ENCODE measurements at regions not wholly inside any gene's neighbourhood (a gene's known extent, or its start where the extent isn't known, plus 50 kb on each side); places are given as distances from the start of the nearest gene placed in this dataset.

- no peaks in the 10 kb centered on the region for H3K4me1 ChIP-seq
- no peaks in the 10 kb centered on the region for H3K36me3 ChIP-seq
- no peak overlapping the region for H3K4me3 ChIP-seq (replicated peaks in 1 of 3)
- H3K27ac ChIP-seq = no peak overlapping the region
- no peak for DNase-seq
- 72% methylated on average over 1 of the region's 1 CpG for WGBS, 2 donors
- no peaks in the 10 kb centered on the region for H3K9me3 ChIP-seq
- intact Hi-C loops (cut with DNase I) = no loop called here
- TF ChIP-seq, protein P1, sequence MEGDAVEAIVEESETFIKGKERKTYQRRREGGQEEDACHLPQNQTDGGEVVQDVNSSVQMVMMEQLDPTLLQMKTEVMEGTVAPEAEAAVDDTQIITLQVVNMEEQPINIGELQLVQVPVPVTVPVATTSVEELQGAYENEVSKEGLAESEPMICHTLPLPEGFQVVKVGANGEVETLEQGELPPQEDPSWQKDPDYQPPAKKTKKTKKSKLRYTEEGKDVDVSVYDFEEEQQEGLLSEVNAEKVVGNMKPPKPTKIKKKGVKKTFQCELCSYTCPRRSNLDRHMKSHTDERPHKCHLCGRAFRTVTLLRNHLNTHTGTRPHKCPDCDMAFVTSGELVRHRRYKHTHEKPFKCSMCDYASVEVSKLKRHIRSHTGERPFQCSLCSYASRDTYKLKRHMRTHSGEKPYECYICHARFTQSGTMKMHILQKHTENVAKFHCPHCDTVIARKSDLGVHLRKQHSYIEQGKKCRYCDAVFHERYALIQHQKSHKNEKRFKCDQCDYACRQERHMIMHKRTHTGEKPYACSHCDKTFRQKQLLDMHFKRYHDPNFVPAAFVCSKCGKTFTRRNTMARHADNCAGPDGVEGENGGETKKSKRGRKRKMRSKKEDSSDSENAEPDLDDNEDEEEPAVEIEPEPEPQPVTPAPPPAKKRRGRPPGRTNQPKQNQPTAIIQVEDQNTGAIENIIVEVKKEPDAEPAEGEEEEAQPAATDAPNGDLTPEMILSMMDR (IDR thresholded peaks at IDR 0.05) = no peak
- TF ChIP-seq POLR2A (IDR thresholded peaks at IDR 0.05) = no peak
- H3K27me3 ChIP-seq = no peaks in the 10 kb centered on the region
Observed at GRCh38 chr3:118435851-118436350, 598.7 kb downstream of the IGSF11 start.

GRCh38 chr3:118436697-118437262, 597.9 kb downstream of the IGSF11 start:
- intact Hi-C loops (cut with DNase I) = no loop called here
- no peak for TF ChIP-seq POLR2A (IDR thresholded peaks at IDR 0.05)
- TF ChIP-seq, protein P1 (IDR thresholded peaks at IDR 0.05) = no peak
- H3K27ac ChIP-seq = no peak overlapping the region
- no peaks in the 10 kb centered on the region for H3K9me3 ChIP-seq
- H3K4me3 ChIP-seq (replicated peaks in 1 of 3) = no peak overlapping the region
- H3K4me1 ChIP-seq = no peaks in the 10 kb centered on the region
- WGBS, 2 donors = 6 to 19% methylated on average over 1 of the region's 1 CpG
- no peaks in the 10 kb centered on the region for H3K27me3 ChIP-seq
- DNase-seq = no peak
- no peaks in the 10 kb centered on the region for H3K36me3 ChIP-seq

GRCh38 chr3:118445036-118445435, 589.6 kb downstream of the IGSF11 start:
- WGBS, 2 donors = 84 to 86% methylated on average over 6 of the region's 6 CpGs
- no peak for TF ChIP-seq POLR2A (IDR thresholded peaks at IDR 0.05)
- TF ChIP-seq, protein P1 (IDR thresholded peaks at IDR 0.05) = no peak
- DNase-seq = no peak
- no peaks in the 10 kb centered on the region for H3K9me3 ChIP-seq
- no peak overlapping the region for H3K4me3 ChIP-seq (replicated peaks in 1 of 3)
- H3K27me3 ChIP-seq = no peaks in the 10 kb centered on the region
- H3K36me3 ChIP-seq = no peaks in the 10 kb centered on the region
- intact Hi-C loops (cut with DNase I) = no loop called here
- H3K27ac ChIP-seq = no peak overlapping the region
- H3K4me1 ChIP-seq = no peaks in the 10 kb centered on the region

- intact Hi-C loops (cut with DNase I) = no loop called here
- Histone ChIP-seq H3K36me3 (no peaks in the 10 kb centered on the region), H3K27ac (no peak overlapping the region), H3K9me3 (no peaks in the 10 kb centered on the region), H3K27me3 (no peaks in the 10 kb centered on the region), H3K4me1 (no peaks in the 10 kb centered on the region), H3K4me3 (replicated peaks in 1 of 3) (no peak overlapping the region)
- DNase-seq = no peak
- TF ChIP-seq, protein P1 (IDR thresholded peaks at IDR 0.05) = no peak
- TF ChIP-seq POLR2A (IDR thresholded peaks at IDR 0.05) = no peak
Observed at GRCh38 chr3:118447339-118447738, 587.3 kb downstream of the IGSF11 start.

GRCh38 chr3:118466795-118467330, 567.8 kb downstream of the IGSF11 start:
- TF ChIP-seq, protein P1 (IDR thresholded peaks at IDR 0.05) = no peak
- no peak for TF ChIP-seq POLR2A (IDR thresholded peaks at IDR 0.05)
- Histone ChIP-seq H3K9me3 (no peaks in the 10 kb centered on the region), H3K4me1 (no peaks in the 10 kb centered on the region), H3K27ac (no peak overlapping the region), H3K27me3 (no peaks in the 10 kb centered on the region), H3K36me3 (no peaks in the 10 kb centered on the region), H3K4me3 (replicated peaks in 1 of 3) (no peak overlapping the region)
- 75 to 81% methylated on average over 2 of the region's 2 CpGs for WGBS, 2 donors
- intact Hi-C loops (cut with DNase I) = no loop called here
- no peak for DNase-seq

Data from thyroid gland (tissue), 4 donors.